NCI-H187 (cell line): ENCODE measurements at regions not wholly inside any gene's neighbourhood (a gene's known extent, or its start where the extent isn't known, plus 50 kb on each side); places are given as distances from the start of the nearest gene placed in this dataset.

Source experiments
- DNase-seq, 2 experiments: peaks; one replicate each; lab custom pipeline; 2025; lab: John Stamatoyannopoulos, UW

DNA sequence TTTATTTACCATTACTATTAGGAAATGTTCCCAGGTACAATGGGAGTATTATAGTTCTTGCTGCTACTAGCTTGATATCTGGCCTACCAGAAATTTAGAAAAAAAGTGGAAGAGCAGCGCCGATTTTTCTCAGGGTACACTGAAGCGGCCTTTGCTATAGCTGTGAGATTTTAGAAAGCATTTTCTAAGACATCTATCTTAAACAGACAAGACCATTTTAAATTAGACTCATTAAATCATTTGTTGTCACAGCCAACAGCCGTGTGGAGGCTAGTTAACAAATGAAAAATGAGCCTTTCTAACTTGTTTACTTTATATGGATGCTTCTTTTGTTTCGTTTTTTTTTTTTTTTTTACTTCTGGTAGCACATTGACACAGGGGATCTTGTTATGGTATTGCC, 183.2 kb upstream of the ZRANB2 start:
- DNase-seq, result no peak

DNA sequence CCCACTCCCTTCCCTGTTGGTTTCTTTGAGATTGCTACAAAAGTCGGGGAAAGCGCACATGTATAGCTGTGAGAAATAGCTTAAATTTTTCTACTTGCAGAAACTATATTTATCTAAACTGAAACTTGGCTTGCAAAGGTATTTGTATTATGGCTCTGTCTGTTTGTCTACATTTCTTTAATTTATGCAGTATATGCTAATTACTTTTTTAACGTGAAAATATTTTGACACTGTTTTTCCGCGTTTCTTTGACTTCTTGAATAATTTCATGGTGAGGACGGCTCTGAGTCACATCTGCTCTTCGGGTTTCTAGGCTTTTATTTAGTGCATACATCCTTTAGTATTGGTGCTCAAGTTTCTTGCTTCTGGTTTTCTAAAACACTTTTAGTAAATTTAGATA, 182.1 kb upstream of the ZRANB2 start:
- no peak for DNase-seq

DNA sequence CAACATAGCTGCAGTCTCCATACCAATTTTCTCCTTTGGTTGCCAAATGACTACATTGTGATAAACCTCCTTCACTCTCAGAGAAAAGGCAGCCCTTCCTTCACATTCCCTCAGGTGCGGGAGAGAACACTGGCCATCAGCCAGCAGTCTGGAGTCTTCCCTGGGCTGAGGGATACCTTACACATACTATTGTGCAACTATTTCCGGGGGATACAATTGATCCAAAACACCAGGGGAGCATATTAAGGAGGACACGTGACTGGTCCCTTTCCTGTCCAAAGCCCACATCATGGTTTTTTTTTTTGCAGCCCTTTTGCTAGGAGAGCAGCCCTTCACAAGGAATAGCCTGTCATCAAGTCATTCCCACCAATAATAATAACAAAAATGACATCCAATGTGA, 172.1 kb upstream of the ZRANB2 start:
- DNase-seq, result no peak

DNA sequence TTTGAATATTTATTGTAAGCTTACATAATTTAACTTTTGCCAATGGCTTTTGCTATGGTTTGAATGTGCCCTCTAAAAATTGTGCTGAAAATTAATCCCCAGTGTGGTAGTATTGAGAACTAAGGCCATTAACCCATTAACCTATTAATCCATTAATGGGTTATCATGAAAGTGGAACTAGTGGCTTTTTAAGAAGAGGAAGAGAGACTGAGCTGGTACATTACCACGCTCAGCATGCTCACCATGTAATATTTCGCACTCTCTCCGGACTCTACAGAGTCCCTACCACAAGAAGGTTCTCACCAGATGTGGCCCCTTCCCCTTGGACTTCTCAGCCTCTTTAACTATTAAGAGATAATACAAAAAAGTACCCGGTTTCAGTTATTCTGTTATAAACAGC, 164.4 kb upstream of the ZRANB2 start:
- DNase-seq, result no peak

DNA sequence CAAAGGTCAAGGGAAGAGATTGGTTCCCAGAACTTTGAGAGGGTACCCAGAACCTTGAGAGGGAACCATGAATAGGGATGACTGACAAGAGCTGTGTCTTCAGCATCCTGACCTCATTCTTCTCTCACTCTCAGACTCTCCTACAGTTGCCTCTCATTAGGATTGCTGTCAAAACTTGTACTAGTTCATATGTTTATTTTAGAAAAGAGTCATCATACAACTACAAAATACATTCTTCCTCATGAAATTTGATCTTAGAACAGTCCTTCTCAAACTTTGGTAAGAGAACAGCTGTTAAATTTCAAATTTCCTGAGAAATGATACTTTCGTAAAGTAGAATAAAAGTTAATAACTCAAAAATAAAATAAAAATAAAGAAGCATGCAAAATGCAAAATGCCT, 161.4 kb upstream of the ZRANB2 start:
- DNase-seq, result no peak

DNA sequence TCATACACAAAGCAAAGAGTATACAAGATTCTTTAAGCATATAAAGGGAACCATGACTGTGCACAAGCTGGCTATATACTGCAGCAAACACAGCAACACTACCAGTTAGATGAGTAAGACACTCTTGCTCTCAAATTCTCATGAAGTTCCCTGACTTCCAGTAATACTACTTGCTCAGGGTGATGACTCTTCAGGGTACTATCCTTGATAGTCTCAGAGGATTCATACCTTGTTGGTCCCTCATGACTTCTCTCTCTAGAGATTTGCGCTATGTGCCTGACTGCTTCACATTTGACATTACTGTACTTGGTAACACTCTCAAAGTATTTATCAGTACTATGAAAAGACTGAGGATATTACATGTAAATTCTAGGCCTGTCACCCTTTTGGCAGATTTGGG, 159.8 kb upstream of the ZRANB2 start:
- DNase-seq, result no peak

DNA sequence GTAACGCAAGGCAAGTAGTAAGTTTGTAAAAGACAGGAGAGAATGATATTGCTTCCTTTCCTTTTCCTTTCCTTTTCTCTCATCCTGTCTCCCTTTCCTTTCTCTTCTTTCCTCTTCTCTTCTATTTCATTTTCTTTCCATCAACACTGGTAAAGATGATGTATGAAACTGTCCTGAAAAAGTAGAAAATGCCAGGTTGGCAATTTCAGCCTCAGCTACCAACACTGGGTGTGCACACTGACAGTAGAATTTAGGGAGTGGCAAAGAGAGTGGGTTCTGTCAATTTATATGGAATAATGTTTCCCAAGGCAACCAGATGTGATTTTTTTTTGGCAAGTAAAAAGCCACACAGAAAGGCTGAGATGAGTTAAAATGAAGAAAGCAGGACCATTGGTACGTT, 155.7 kb upstream of the ZRANB2 start:
- no peak for DNase-seq

DNA sequence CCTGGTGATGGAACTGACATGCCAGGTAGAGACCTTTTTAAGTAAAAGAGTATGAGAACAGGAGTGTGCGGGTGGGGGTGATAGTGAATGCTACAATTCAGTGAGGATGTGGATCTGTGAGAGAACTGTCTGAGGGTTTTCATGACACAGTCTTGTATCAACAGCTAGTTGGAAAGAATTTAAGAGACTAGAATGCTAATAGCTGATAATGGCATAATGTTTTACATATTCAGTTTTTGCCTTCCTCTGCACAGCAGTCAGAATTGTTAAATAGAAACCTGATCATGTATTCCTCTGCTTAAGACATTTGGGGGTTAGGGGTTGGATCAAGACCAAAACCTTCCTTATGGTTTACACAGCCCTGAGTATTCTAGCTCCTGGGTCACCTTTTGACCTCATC, 152.8 kb upstream of the ZRANB2 start:
- DNase-seq, result no peak

DNA sequence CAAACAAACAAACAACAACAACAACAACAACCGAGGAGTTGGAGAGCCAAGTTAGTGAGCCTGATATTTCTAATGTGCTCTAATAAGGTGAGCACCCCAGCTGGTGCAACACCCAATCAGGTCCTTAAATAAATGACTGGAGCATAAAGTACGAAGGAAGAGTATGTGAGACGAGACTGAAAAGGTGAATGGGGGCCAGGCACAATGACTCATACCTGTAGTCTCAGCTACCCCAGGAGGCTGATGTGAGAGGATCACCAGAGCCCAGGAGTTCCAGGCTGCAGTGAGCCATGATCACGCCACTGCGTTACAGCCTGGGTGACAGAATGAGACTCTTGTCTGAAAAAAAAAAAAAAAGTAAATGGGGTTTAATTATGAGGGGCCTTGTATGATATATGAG, 152.0 kb upstream of the ZRANB2 start:
- no peak for DNase-seq

DNA sequence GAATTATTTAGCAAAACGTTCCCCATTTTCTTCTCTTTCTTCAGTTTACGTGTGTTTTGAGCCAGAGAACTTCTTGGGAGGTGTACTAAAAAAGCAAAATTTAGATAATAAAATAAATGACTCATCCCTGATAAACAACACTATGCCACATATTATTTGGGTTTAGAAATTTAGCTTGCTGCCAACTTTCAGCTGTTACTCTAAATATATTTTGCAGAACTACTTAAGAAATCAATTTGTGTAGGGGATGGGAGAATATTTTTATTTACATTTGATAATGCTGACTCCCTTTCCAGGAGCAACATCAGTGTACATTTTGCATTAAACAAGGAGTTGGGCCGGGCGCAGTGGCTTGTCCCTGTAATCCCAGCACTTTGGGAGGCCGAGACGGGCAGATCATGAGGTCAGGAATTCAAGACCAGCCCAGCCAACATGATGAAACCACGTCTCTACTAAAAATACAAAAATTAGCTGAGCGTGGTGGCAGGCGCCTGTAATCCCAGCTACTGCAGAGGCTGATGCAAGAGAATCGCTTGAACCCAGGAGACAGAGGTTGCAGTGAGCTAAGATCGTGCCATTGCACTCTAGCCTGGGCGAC, 151.4 kb upstream of the ZRANB2 start:
- no peak for DNase-seq

DNA sequence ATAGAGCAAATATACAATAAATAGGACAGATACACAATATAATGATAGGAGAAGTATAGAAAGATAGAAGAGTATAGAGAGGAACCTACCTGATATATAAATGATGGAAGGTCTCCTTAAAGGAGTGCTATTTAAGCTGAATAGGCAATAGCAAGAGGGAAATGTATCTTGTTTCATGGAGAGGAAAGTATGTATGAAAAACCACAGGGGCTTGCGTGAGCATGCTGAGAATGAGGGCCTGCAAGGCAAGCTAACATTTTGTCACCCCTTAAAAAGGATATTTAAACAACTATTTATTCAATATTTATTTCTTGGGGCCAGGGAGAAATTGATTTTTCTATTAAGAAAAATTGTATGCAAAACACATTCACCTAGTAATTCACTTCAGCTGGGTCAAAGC, 150.9 kb upstream of the ZRANB2 start:
- no peak for DNase-seq

DNA sequence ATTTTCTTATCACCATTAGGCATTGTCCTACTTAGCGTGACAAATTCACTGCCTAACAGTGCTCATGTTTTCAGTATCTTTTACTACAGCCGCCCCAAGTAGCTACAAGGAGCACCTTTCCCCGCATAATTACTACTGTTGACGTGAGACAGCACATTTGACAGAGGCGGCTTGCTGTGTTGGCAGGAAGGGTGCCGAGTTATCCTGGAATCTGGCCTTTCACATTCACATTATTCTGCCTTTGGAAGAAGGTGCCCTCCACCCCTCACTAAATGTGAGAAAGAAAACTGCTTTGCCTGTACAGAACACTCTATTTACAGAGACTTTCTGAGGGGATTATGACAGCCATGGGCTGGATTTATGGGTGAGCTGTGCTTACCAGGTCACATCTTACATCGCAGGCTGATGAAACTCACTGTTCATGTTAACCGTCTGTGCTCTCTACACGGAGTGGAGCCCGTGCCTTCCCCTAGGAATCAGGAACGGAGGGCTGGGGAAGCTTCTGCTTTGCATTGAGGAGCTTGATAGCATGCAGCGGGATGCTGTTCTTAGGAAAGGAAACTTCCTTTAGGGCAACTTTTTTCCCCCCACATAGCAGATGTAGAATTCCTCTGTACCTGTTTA, 148.0 kb upstream of the ZRANB2 start:
- no peak for DNase-seq

DNA sequence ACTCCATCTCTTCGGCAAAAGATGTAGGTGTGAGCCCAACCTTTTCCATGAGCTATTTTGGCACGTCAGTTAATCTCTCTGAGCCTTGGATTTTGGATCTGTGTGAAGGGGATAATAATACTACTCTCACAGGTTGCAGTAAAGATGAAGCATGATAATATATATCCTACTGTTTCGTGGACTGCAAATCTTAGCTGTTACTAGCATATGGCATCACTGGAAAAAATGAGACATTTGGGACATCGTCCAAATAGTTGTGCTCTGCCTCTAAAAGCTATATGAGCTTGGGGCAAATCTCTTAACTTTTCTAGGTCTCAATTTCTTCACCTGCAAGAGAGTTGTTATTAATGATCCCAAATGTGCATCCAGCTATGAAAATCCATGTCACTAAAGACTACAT, 147.4 kb upstream of the ZRANB2 start:
- no peak for DNase-seq

DNA sequence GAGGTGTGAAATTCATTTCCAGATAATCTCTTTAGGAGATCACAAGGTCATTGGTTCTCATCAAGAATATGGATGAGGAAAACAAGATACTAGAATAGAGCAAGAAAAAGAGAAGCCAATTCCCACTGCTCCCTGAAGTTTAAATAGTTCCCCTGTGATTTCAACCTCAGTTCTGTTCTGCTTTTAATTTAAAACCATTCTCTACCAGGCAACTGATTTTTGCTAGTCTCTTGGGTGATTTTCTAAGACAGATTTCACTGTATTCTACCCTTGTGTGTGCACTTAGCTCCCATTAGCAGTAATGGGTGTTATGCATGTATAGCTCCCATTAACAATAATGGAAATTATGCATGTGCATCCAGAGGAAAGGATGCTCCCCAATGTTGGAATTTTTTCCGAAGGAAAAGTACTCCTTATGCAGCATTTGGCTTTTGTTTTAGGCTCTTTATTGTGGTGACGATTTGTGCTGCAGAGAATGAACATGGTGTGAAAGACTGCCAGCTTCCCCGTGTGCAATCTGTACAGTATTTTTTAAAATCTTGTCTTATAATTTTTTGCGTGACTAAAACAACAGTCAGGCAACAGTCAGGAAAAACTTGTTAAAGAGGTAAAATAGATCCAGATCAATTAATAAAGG, 144.0 kb upstream of the ZRANB2 start:
- no peak for DNase-seq

DNA sequence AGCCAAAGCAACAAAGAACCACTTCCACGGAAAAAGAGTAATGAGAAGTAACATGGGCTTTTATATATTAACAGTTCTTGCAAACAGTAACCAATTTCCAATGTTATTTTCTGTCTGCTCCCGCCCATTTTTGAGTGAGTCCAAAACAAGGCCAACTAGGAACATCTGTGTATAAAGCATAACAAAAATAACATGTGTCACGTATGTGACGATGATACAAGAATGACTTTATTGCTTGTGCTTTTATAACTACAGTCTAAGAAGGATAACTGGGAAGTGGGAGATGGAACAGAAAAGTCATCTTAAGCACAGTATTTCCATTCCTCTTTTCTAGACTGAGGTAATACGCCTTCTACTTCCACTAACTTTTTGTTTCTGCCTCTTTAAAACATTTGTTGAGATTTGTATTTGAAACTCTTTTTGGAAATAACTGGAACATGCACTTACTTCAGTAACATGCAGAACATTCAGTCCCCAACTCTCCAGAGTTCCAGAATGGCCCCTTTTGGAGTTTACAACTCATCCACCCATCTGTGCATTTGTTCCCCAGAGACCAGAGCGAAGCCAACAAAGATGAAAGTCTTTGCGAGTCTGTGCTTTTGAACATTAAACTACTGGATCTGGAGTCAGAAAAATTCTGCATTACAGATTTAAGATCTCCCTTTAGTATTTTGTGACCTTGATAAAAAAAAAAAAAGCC, 143.0 kb upstream of the ZRANB2 start:
- no peak for DNase-seq

DNA sequence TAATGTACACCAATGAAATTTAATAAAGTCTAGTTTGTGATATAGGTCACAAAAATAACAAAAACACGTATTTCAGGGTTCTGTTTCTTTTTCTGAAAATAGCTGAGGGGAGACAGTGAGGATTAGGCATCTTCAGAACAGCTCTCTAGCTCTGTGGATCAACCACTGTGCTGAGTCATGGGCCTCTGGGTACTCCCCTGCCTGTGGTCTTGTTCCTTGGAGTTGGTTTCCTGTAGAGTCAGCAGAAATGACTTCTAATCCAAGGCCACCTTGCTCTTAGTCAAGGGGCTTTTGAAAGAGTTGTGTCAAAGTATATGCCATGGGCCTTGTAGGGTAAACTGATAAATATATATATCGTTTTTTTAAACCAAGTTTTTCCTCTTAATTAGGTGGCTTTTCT, 141.8 kb upstream of the ZRANB2 start:
- DNase-seq, result no peak

DNA sequence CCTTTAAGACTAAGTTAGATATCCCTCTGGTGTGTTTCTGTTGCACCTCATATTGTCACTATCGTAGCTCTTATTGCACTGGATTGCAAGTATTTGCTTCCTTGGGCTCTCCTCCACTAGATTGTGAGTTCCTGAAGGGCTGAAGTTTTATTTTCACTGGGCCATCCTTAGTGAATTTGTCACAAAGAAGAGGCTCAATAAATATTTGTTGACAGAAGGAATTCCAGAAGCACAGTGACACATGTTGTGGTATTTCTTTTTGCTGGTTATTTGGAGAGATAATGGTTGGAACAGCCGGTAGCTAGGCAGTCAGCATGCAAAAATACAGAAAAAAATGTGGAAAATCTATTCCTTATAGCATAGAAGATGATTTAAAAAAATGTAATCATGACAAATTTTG, 129.9 kb upstream of the ZRANB2 start:
- DNase-seq, result no peak

DNA sequence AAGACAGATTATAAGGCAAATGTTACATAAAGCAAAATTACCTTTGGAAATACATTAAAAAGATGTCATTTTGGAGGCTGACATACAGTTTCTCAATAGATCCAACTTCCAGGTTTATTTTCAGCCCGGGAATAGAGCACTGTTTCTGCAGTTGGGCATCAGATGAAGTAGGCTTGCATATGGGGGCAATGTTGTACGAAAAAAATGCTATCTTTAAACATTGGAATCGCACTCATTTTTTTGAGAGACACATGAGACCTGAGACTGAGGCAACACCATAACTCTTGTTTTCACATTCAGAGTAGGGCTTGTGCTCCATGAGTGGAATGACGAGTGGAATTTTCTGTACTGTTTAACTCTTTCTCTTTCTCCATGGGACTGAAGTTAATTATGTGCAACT, 122.4 kb upstream of the ZRANB2 start:
- no peak for DNase-seq

DNA sequence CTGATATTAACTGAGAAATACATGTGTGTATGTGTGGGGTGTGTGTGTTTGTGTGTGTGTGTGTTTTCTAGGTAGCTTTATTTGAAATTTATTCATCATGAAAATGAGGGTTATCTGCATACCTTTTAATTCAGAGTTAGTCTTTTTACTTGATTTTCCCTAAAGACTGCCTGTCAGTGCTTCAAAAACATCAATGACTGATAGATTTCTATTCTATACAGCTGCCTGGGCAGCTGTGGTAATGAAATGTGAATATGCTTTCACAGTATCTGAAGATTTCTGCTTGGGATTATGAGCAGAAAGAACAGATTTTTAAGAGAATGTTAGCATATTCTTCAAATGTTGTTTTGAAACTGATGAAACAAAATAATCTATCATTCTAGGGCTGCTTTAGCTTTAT, 119.7 kb upstream of the ZRANB2 start:
- no peak for DNase-seq

DNA sequence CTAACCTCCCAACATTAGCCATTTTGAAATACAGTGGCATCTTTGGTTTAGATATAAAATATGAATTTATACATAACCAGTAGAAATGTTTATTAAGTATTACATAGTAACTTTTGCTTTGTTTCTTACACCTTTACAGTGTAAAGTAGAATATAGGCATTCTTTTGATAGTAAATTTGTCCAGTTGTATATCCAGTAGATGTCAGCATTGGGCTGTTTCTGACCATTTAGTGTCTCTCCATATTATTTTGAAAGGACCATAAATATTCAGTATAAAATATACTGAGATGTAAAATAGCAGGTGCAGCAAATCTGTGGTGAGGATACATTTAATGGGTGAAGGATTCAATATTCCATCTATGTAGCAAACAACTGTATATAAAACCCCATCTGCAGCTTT, 115.8 kb upstream of the ZRANB2 start:
- DNase-seq, result no peak

DNA sequence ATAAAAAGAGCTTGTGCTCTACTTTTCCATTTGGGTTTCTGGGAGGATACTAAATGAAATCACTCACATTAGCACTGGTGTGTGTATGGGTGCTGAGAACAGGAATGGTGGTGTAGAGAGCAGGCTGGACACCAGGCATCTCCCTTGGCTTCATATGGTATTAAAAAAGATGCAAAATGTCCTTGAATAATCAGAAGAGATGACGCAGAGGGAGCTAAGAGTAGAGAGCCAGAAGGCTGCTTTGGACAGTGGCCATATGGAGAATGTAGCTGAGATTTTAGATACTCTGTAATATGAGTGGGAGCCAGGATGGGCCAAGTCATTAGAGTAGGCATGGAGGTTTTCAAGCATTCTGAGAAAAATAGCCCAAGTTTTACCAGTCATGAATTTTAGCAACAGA, 112.3 kb upstream of the ZRANB2 start:
- no peak for DNase-seq

DNA sequence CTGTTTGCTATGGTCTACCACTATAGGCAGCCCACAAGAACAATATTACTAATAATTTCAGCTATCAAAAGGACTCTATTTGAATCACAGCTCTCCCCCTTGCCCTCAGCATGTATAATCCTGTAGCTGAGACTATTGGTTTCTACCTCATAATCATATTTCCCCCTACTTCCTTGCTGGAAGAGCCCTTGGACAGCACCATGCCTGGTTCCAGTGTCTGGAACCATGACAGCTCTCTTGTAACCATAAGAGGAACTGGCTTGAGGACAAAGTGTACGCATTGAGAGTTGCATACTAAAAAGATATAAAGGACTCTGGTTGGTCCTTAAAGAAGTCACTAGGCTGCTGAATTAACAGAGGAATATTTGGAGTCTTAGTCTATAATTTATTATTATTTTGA, 110.7 kb upstream of the ZRANB2 start:
- DNase-seq, result no peak

DNA sequence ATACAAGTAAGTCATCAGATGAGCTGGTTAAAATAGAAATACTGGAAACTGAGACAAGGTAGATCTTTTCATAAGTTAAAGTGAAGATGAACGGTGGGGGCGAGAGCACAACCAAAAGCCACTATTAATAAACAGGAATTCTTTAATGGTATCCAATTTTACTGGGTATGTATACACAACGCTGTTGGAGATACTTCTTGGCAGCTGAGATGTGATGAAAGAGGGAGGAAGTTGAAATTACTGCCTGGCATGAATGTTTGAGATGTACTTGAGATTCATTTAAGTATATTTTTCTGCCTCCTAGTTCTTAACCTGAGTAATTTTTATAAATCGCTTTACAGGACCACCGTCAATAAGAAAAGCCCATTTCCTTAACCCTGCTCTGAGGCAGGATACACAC, 110.0 kb upstream of the ZRANB2 start:
- DNase-seq, result no peak
